H1 (cell line): ENCODE measurements at regions not wholly inside any gene's neighbourhood (a gene's known extent, or its start where the extent isn't known, plus 50 kb on each side); places are given as distances from the start of the nearest gene placed in this dataset.

Source experiments
- ASH2L ChIP-seq: fragments of 200-600, 300-600 bp; sonication (generic); IDR thresholded peaks from one replicate; pipeline ENCODE4 v1.7.1; 2017; ENCODE audit warnings: low read length
- BACH1 ChIP-seq: IDR thresholded peaks from 2 replicates; pipeline ENCODE4 v1.6.1; 2012; ENCODE audit warnings: low read length, improper control_type of control experiment
- CEBPB ChIP-seq: IDR thresholded peaks from 2 replicates; pipeline ENCODE4 v1.6.1; 2012; ENCODE audit warnings: low read depth, low read length
- CHD7 ChIP-seq: fragments of 300-600 bp; sonication (generic); IDR thresholded peaks from 2 replicates; pipeline ENCODE4 v1.7.1; 2012; ENCODE audit warnings: low read length, moderate library complexity, mild to moderate bottlenecking, inconsistent platforms; ENCODE audit not compliant: insufficient replicate concordance
- EZH2 ChIP-seq: fragments of 200-600 bp; sonication (generic); IDR thresholded peaks from 2 replicates; pipeline ENCODE4 v1.7.1; 2012; ENCODE audit warnings: low read depth, mild to moderate bottlenecking, moderate library complexity, low read length, inconsistent platforms; ENCODE audit not compliant: severe bottlenecking
- MAX ChIP-seq: IDR thresholded peaks from 2 replicates; pipeline ENCODE4 v1.6.1; 2012; ENCODE audit warnings: inconsistent platforms
- SIN3A ChIP-seq, 2 experiments: IDR thresholded peaks in 1 of 2; conservative IDR thresholded peaks in 1 of 2; 2 replicates each; pipeline ENCODE4 v1.6.1; 2011 to 2012; ENCODE audit warnings: low read length in 2 of 2, improper control_type of control experiment in 1 of 2, low read depth in 1 of 2, mild to moderate bottlenecking in 1 of 2
- SUZ12 ChIP-seq: fragments of 200-600 bp; sonication (generic); IDR thresholded peaks from 2 replicates; pipeline ENCODE4 v1.6.1; 2012; ENCODE audit warnings: mild to moderate bottlenecking, inconsistent platforms, low read length, moderate library complexity, mixed read lengths
- USF2 ChIP-seq: IDR thresholded peaks from 2 replicates; pipeline ENCODE4 v1.6.1; 2011; ENCODE audit warnings: low read length, improper control_type of control experiment
- TF ChIP-seq, protein P1 (sequence below): IDR thresholded peaks from 2 replicates; pipeline ENCODE4 v1.6.1; 2011; ENCODE audit warnings: low read depth, mild to moderate bottlenecking, low read length; ENCODE audit not compliant: insufficient read depth

DNA sequence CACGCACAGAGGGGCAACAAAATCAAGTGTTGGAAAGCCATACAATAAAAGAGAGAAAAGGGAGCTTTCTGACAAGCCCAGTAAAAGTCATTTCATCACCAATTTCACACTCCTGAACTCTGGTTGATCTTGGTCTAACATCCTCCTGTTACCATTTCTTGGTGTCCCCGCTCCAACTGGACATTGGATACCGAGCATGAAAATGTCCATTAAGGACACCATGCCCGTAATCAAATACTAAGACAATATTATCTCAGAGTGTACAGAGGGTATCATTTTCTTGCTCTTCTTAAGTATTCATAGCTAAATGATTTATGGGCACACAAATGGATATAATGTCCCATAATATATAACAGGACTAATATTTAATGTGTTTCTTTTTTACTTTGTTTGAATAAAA, 218.9 kb downstream of the EPHA4 start (continued):
- TF ChIP-seq CHD7 = no peak
- TF ChIP-seq, protein P1, sequence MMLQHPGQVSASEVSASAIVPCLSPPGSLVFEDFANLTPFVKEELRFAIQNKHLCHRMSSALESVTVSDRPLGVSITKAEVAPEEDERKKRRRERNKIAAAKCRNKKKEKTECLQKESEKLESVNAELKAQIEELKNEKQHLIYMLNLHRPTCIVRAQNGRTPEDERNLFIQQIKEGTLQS = no peak
- TF ChIP-seq ASH2L = no peak
- TF ChIP-seq SUZ12 = no peak
- TF ChIP-seq SIN3A (conservative IDR thresholded peaks at IDR 0.05 in 1 of 2, IDR thresholded peaks at IDR 0.05 in 1 of 2; ENCODE audit: low read depth in 1 of 2, low read length in 2 of 2) = no peak
- TF ChIP-seq USF2 = no peak
- no peak for TF ChIP-seq MAX
- TF ChIP-seq BACH1 = no peak
- no peak for TF ChIP-seq EZH2
- no peak for TF ChIP-seq CEBPB
